H7 (cell line): ENCODE measurements at regions not wholly inside any gene's neighbourhood (a gene's known extent, or its start where the extent isn't known, plus 50 kb on each side); places are given as distances from the start of the nearest gene placed in this dataset.

Source experiments
- DNase-seq: peaks from one replicate; pipeline ENCODE4 v3.0.0; 2012
- H3K27me3 ChIP-seq: 2 replicates; pipeline ENCODE4 v1.6.0; 2011; ENCODE audit warnings: mild to moderate bottlenecking, low read length; ENCODE audit not compliant: control insufficient read depth, insufficient read depth
- H3K36me3 ChIP-seq: replicated peaks from 2 replicates; pipeline ENCODE4 v1.5.1; 2011; ENCODE audit warnings: low read length; ENCODE audit not compliant: control insufficient read depth, insufficient read depth
- H3K4me3 ChIP-seq: 2 replicates; pipeline ENCODE4 v1.5.1; 2011; ENCODE audit warnings: low read depth, mild to moderate bottlenecking, control low read depth, low read length, moderate library complexity; ENCODE audit not compliant: insufficient read depth

DNA sequence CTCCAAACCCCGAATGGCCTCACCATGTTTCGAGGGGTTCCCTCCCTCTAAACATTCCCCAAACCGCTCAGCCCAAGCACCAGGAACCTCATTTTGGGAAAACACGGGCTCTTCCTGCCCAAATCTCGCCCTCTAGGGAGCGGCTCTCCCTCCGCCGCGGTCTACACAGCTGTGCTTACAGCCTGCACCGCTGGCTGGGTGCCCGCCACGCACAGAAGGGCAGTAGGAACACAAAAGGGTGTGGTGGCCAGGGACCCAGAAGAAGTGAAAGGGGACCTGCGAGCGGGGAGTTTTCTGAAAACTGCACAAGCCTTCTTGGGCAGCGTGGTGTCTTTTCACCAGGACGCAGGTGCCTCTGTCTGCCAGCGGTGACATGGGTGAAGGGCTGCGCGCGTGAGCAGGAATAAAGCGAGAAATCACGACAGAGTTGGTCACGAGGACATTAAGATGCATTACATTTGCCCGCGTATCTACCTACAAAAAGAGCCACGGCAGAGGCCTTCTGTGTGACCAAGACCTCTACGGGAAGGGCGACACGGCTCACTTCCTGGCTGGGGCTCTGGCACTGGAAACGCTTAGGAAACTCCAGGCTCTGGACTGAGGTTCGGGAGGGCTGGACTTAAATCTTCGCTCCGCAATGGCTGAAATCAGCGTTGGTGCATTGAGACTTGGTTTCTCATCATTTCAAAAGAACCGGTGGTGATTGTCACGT is 171.7 kb downstream of the LSM5 start:
- Histone ChIP-seq H3K4me3 (no peak overlapping the region), H3K36me3 (no peaks in the 10 kb centered on the region), H3K27me3 (no peaks in the 10 kb centered on the region)
- DNase-seq: no peak

GRCh38 chr7:32316839-32317238 is 173.3 kb downstream of the LSM5 start:
- H3K4me3 ChIP-seq: no peak overlapping the region
- no peaks in the 10 kb centered on the region for H3K36me3 ChIP-seq
- no peaks in the 10 kb centered on the region for H3K27me3 ChIP-seq
- DNase-seq: no peak

GRCh38 chr7:32314761-32315160 is 175.4 kb downstream of the LSM5 start:
- no peak for DNase-seq
- Histone ChIP-seq H3K4me3 (no peak overlapping the region), H3K27me3 (no peaks in the 10 kb centered on the region), H3K36me3 (no peaks in the 10 kb centered on the region)

DNA sequence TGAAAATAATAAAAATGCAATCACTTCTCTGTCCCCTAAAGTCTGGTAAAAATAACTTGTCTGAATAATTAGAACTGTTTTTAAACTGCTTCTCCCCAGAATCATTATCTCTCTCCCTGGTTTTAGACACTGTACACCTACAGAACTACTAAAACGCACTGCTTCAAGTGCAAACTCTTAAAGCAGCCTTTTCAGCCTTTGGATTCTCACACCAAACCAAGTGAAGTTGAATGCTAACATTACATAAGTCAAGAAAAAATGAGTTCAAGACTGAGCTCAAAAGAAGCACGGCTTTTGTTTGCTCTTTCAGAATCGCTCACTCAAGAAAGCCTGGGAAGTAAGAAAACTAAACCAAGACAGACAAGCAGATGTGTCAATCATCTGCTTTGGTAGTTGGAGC is 188.8 kb downstream of the LSM5 start:
- no peak overlapping the region for H3K4me3 ChIP-seq
- peaks cover 33% of the 10 kb centered on the region for H3K27me3 ChIP-seq
- no peaks in the 10 kb centered on the region for H3K36me3 ChIP-seq
- no peak for DNase-seq

DNA sequence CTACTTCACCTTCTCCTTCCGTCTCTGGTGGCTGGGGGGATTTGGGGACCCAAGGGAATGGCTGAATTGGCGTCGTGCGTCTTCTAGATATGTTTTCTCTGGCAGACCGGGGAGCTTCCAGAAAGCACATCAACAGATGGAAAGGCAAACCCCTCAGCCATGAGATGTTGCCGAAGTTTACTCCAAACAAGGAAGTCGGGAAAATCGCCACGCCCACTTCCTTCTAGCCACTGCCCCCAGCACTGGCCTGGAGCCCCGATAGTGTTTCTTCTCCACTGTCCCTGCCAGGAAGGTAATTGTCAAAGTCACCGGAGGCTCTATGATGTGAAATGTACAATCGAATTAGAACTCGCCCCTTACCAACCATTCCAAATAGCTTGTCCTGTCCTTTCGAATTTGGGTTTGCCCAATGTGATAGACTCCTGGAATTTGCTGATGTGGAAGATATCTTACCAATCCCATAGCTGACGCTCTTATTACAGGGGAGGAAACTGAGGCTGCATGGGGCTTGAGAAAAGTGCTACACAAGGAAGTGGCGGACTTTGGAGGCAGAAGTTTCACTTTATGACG is 191.0 kb downstream of the LSM5 start:
- peak; percentile 77 for DNase-seq
- H3K36me3 ChIP-seq: no peaks in the 10 kb centered on the region
- H3K27me3 ChIP-seq: peaks cover 35% of the 10 kb centered on the region
- H3K4me3 ChIP-seq: peak overlapping the region; percentile 55

- peak; percentile 84 for DNase-seq
- H3K4me3 ChIP-seq: peak overlapping the region; percentile 55
- H3K27me3 ChIP-seq: peaks cover 35% of the 10 kb centered on the region
- no peaks in the 10 kb centered on the region for H3K36me3 ChIP-seq
These were observed 191.6 kb downstream of the LSM5 start for GRCh38 chr7:32298408-32299132.

GRCh38 chr7:32293833-32294232 is 196.3 kb downstream of the LSM5 start:
- Histone ChIP-seq H3K4me3 (no peak overlapping the region), H3K36me3 (no peaks in the 10 kb centered on the region), H3K27me3 (peaks cover 26% of the 10 kb centered on the region)
- peak; percentile 49 for DNase-seq

DNA sequence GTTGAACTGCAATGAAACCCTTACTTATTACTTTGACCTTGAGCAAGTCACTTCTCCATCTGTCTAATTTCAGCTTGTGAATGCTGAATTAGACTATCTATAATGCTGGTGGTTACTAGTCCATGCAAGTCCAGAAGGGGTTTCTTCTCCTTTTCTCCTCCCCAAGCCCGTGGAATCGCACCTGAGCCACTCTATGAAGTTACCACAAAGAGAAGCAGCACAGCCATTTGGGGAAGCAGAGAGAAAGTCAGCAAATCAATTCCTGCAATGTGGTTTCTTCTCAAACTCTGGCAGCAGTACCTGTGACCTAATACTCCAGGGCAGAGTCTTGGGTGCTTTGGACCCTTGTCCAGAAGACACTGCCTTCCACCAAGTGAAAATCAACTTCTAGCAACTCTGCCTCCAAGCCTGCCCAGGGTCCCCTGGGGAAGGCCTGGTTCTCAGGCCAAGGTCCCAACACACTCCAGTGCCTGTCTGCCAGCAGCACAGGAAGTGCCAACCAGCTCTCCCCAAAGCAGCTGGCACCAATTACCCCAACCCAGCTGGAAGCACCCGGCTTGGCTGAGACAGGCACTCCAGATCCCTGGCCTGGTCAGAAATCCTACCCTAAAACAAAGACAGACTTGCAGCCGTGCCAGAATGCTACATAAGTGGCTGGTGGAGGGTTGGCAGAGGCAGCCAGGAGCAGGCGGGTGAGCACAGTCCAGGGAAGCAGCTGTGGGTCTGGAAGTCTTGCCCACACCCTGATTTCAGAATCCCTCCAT is 200.3 kb downstream of the LSM5 start:
- Histone ChIP-seq H3K27me3 (no peaks in the 10 kb centered on the region; the same call in 1 of the 2 replicates), H3K4me3 (no peak overlapping the region), H3K36me3 (no peaks in the 10 kb centered on the region)
- DNase-seq: no peak

DNA sequence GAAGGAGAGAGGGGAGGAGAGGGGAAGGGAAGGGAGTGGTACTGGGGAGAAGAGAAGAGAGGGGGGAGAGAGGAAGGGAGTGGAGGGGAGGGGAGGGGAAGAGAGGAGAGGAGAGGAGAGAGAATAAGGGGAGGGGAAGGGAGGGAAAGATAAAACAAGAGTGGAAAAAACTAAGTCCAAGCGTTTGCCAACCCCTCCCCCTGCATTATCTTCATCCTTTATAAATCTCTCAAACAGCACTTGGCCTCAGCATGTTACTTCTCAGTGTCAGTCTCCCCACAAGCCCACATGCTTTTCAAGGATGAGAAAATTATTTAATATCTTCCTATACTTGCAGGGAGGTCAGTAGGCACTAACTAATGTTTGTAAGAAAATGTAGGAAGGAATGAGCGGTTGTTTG is 204.5 kb downstream of the LSM5 start:
- DNase-seq: no peak
- no peak overlapping the region for H3K4me3 ChIP-seq
- no peaks in the 10 kb centered on the region for H3K27me3 ChIP-seq
- H3K36me3 ChIP-seq: no peaks in the 10 kb centered on the region

DNA sequence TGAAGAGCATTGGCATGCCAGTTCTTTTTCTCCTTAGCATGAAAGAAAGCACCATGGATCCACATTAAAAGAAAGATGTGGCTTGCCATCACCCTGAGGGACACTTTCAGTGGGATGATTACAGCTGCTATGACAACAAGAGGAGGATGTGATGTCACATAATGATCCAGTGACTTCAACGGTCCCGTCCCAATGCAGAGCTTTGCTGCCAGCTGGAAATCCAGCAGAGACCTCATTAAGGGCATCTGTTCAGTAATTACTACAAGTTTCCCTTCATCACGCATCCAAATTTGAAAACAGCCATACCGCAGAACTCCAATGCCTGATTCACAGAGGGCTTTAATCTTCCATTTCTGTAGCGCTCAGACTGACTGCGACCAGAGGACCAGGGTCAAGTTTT is 206.6 kb downstream of the LSM5 start:
- H3K36me3 ChIP-seq: no peaks in the 10 kb centered on the region
- no peaks in the 10 kb centered on the region for H3K27me3 ChIP-seq
- no peak overlapping the region for H3K4me3 ChIP-seq
- DNase-seq: no peak

- Histone ChIP-seq H3K36me3 (no peaks in the 10 kb centered on the region), H3K4me3 (no peak overlapping the region), H3K27me3 (no peaks in the 10 kb centered on the region)
- DNase-seq: no peak
These were observed 209.3 kb upstream of the PDE1C start for GRCh38 chr7:32279500-32279899.

- H3K27me3 ChIP-seq: no peaks in the 10 kb centered on the region
- DNase-seq: no peak
- no peaks in the 10 kb centered on the region for H3K36me3 ChIP-seq
- no peak overlapping the region for H3K4me3 ChIP-seq
These were observed 205.2 kb upstream of the PDE1C start for GRCh38 chr7:32275216-32276009.

- no peaks in the 10 kb centered on the region for H3K27me3 ChIP-seq
- H3K36me3 ChIP-seq: no peaks in the 10 kb centered on the region
- H3K4me3 ChIP-seq: no peak overlapping the region
- no peak for DNase-seq
These were observed 203.1 kb upstream of the PDE1C start for GRCh38 chr7:32273297-32273696.

DNA sequence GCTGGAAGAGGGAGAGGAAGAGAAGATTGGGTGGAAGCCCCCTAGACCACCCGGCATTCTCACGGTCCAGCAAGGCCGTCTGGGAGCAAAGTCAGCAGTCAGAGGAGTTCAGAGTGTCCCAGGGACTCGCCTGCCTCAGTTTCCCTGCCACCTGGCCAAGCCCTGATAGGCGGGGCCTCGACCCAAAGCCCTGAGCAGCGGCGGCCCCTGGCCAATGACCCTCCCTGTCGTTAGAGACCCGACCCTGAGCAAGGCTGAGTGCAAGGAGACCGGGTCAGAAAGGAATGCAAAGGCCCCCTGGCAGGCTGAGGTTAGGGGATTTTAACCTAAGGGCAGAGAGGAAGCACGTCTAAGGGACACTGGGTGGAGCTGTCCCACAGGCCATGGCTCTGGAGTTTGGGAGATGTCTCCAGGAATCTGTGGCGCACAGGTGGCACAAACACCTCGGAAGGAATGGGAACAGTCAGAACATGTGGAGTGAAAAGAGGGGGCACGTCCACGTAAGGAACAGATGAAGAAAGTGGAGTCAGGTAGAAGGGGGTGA is 196.8 kb upstream of the PDE1C start:
- Histone ChIP-seq H3K36me3 (no peaks in the 10 kb centered on the region), H3K27me3 (no peaks in the 10 kb centered on the region; the same call in 1 of the 2 replicates), H3K4me3 (no peak overlapping the region)
- peak; percentile 73 for DNase-seq
